B cell (primary cell): ENCODE measurements at regions not wholly inside any gene's neighbourhood (a gene's known extent, or its start where the extent isn't known, plus 50 kb on each side); places are given as distances from the start of the nearest gene placed in this dataset.

Experiments used
- ATAC-seq: fragments of 200-7000 bp; cut with Tn5 transposase; one replicate; pipeline ENCODE4 v1.10.0; 2021; ENCODE audit warnings: low read depth, mild to moderate bottlenecking, moderate number of reproducible peaks, moderate library complexity
- CTCF ChIA-PET: fragments of 350-600 bp; sonication (Branson Sonifier 250); formaldehyde crosslinking; loops from one replicate; lab custom pipeline; 2021; ENCODE audit warnings: antibody characterized with exemption, inconsistent platforms; lab: Charles Lee
- POLR2A ChIA-PET: fragments of 350-600 bp; sonication (Branson Sonifier 250); formaldehyde crosslinking; loops from one replicate; lab custom pipeline; 2021; ENCODE audit warnings: antibody characterized with exemption; lab: Charles Lee
- DNase-seq: peaks from one replicate; pipeline ENCODE4 v3.0.0; 2013
- H2AFZ ChIP-seq: 2 replicates; pipeline ENCODE4 v1.6.1; 2012; ENCODE audit warnings: mild to moderate bottlenecking, low read depth, low read length; ENCODE audit not compliant: insufficient read depth, poor library complexity, severe bottlenecking
- H3K27ac ChIP-seq, 2 donors: 1 replicate in 1 of 2; 2 replicates in 1 of 2; pipeline ENCODE4 v1.5.1; 2012 to 2013; ENCODE audit warnings: low read length in 2 of 2, mild to moderate bottlenecking in 2 of 2, moderate library complexity in 1 of 2
- H3K27me3 ChIP-seq, 4 experiments: fragments of 200-600 bp in 1 of 4; sonication (generic) in 1 of 4; replicated peaks in 1 of 4; 1 replicate in 2 of 4; 2 replicates in 2 of 4; pipeline versions ENCODE4 v1.6.1 to v1.7.0; 2013 to 2016; ENCODE audit warnings: low read length in 3 of 4, mild to moderate bottlenecking in 2 of 4, mixed read lengths in 1 of 4, moderate library complexity in 1 of 4; ENCODE audit not compliant: insufficient read depth in 4 of 4, control insufficient read depth in 3 of 4; ENCODE audit errors: control extremely low read depth in 1 of 4
- H3K36me3 ChIP-seq, 2 experiments: replicated peaks in 1 of 2; 1 replicate in 1 of 2; 2 replicates in 1 of 2; pipeline versions ENCODE4 v1.6.1 to v1.7.1; 2013; ENCODE audit warnings: low read length in 1 of 2; ENCODE audit not compliant: insufficient read depth in 2 of 2, control insufficient read depth in 1 of 2; ENCODE audit errors: control extremely low read depth in 1 of 2, extremely low read depth in 1 of 2
- H3K4me1 ChIP-seq, 2 donors: fragments of 200-600 bp in 1 of 2; sonication (generic) in 1 of 2; 1 replicate in 1 of 2; 2 replicates in 1 of 2; pipeline versions ENCODE4 v1.5.1 to v1.6.1; 2013 to 2017; ENCODE audit warnings: low read length in 2 of 2; ENCODE audit not compliant: control insufficient read depth in 2 of 2, insufficient read depth in 2 of 2
- H3K4me2 ChIP-seq: replicated peaks from 2 replicates; pipeline ENCODE3; 2012; ENCODE audit warnings: mild to moderate bottlenecking, low read depth, low read length; ENCODE audit not compliant: poor library complexity, severe bottlenecking
- H3K4me3 ChIP-seq, 5 experiments: fragments of 200-600 bp in 1 of 5; sonication (generic) in 1 of 5; 1 replicate in 3 of 5; 2 replicates in 2 of 5; pipeline versions ENCODE4 v1.5.1 to v1.7.0; 2011 to 2016; ENCODE audit warnings: low read length in 4 of 5, mild to moderate bottlenecking in 4 of 5, low read depth in 2 of 5, control low read depth in 1 of 5, moderate library complexity in 1 of 5; ENCODE audit not compliant: insufficient read depth in 1 of 5; ENCODE audit errors: control extremely low read depth in 1 of 5, extremely low read depth in 1 of 5
- H3K79me2 ChIP-seq: fragments of 200-600 bp; sonication (generic); one replicate; pipeline ENCODE4 v1.6.0; 2016; ENCODE audit warnings: low read length; ENCODE audit not compliant: control insufficient read depth, insufficient read depth
- H3K9ac ChIP-seq: fragments of 200-600 bp; sonication (generic); 2 replicates; pipeline ENCODE4 v1.6.1; 2017; ENCODE audit warnings: mild to moderate bottlenecking, low read length, moderate library complexity
- H3K9me3 ChIP-seq, 3 donors: one replicate each; pipeline versions ENCODE4 v1.6.1 to v1.7.1; 2013; ENCODE audit warnings: low read length in 2 of 3; ENCODE audit not compliant: control insufficient read depth in 2 of 3, insufficient read depth in 1 of 3; ENCODE audit errors: control extremely low read depth in 1 of 3
- H4K20me1 ChIP-seq: 2 replicates; pipeline ENCODE4 v1.6.0; 2012; ENCODE audit warnings: mild to moderate bottlenecking, low read length; ENCODE audit not compliant: insufficient read depth, control insufficient read depth, poor library complexity, severe bottlenecking
- H3K27ac Mint-ChIP-seq: one replicate; pipeline ENCODE4 v1.8.0; 2021; ENCODE audit warnings: mixed read lengths
- H3K27me3 Mint-ChIP-seq: one replicate; pipeline ENCODE4 v1.8.0; 2021; ENCODE audit warnings: mixed read lengths
- H3K4me1 Mint-ChIP-seq: one replicate; pipeline ENCODE4 v1.8.0; 2021; ENCODE audit warnings: mixed read lengths
- H3K4me3 Mint-ChIP-seq: one replicate; pipeline ENCODE4 v1.8.0; 2021; ENCODE audit warnings: mixed read lengths
- H3K9me3 Mint-ChIP-seq: one replicate; pipeline ENCODE4 v1.8.0; 2022; ENCODE audit warnings: mixed read lengths; ENCODE audit not compliant: insufficient read depth
- EZH2 ChIP-seq: IDR thresholded peaks from 2 replicates; pipeline ENCODE4 v1.6.1; 2012; ENCODE audit warnings: borderline replicate concordance, low read depth, mild to moderate bottlenecking, moderate library complexity, low read length; ENCODE audit not compliant: insufficient read depth, poor library complexity, severe bottlenecking
- WGBS: methylation state at CpG from one replicate; pipeline ENCODE4 v1.1.5; 2013; ENCODE audit warnings: missing lambda C conversion rate; ENCODE audit not compliant: insufficient coverage; 5-methylcytosine and 5-hydroxymethylcytosine counted together
- intact Hi-C: fragments of 100-400 bp; cut with micrococcal nuclease; formaldehyde crosslinking; loops from one replicate; pipeline ENCODE4 v1.10.0; 2022
- TF ChIP-seq, protein P1 (sequence below): fragments of 200-600 bp; IDR thresholded peaks from one replicate; pipeline ENCODE4 v1.8.0; 2022; ENCODE audit warnings: antibody characterized with exemption, mild to moderate bottlenecking

DNA sequence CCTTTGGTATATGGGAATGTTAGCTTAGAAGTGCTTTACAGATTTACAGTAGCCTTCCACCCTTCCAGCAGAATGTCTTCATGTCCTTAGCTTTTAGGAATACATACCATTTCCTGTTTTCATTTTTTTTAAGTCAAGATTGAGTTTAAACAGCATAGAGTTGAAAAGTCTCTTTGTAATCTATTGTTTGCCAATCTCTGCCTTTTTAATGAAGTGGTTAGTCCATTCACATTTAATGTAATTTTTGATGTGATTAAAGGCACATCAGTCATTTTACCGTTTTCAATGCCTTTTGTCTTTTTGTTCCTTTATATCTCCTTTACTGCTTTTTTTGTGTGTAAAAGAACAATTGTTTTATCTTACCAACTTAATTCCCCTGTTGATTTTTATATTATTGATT lies 233.4 kb upstream of the SMIM21 start:
- Histone ChIP-seq H3K36me3 (no peaks in the 10 kb centered on the region), H3K27ac (no peak overlapping the region), H4K20me1 (no peaks in the 10 kb centered on the region), H3K4me3 (no peak overlapping the region), H2AFZ (no peak overlapping the region), H3K27me3 (no peaks in the 10 kb centered on the region), H3K4me1 (no peaks in the 10 kb centered on the region), H3K9ac (no peak overlapping the region), H3K4me2 (no peak overlapping the region), H3K9me3 (peaks cover 0 to 9% (median 6%) of the 10 kb centered on the region in 3 donors), H3K79me2 (no peaks in the 10 kb centered on the region)
- H3K27ac Mint-ChIP-seq, result no peak overlapping the region
- H3K4me1 Mint-ChIP-seq, result no peaks in the 10 kb centered on the region
- no peak for ATAC-seq
- no peak overlapping the region for H3K4me3 Mint-ChIP-seq
- DNase-seq, result no peak
- POLR2A ChIA-PET, result no interaction called here
- CTCF ChIA-PET, result no interaction called here
- no CpG with 5 or more reads among the region's 1 CpG for WGBS
- no peak for TF ChIP-seq EZH2
- TF ChIP-seq, protein P1, sequence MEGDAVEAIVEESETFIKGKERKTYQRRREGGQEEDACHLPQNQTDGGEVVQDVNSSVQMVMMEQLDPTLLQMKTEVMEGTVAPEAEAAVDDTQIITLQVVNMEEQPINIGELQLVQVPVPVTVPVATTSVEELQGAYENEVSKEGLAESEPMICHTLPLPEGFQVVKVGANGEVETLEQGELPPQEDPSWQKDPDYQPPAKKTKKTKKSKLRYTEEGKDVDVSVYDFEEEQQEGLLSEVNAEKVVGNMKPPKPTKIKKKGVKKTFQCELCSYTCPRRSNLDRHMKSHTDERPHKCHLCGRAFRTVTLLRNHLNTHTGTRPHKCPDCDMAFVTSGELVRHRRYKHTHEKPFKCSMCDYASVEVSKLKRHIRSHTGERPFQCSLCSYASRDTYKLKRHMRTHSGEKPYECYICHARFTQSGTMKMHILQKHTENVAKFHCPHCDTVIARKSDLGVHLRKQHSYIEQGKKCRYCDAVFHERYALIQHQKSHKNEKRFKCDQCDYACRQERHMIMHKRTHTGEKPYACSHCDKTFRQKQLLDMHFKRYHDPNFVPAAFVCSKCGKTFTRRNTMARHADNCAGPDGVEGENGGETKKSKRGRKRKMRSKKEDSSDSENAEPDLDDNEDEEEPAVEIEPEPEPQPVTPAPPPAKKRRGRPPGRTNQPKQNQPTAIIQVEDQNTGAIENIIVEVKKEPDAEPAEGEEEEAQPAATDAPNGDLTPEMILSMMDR, result no peak
- intact Hi-C loops, result no loop called here
- H3K27me3 Mint-ChIP-seq, result no peaks in the 10 kb centered on the region
- peaks cover 13% of the 10 kb centered on the region for H3K9me3 Mint-ChIP-seq

DNA sequence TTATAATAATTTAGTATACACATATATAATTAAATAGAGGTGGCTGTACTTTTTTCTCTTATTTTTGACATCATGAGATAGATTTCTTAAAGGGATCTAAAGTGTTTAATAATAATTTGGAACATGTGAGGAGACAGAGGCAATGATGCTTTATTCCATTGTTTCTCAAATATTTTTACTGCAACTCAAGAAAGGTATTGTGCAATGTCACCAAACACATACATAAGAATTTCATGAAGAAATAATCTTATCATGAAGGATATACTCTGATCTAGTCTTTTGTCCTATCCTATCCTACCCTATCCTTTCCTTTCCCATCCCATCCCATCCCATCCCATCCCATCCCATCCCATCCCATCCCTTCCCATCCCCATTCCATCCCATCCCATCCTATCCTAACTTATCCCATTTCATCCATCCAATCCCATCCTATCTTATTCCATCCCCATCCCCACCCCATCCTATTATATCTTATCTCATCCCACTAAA lies 232.1 kb upstream of the SMIM21 start:
- no peak overlapping the region for H3K4me3 ChIP-seq
- no peaks in the 10 kb centered on the region for H3K79me2 ChIP-seq
- no peak overlapping the region for H3K4me2 ChIP-seq
- intact Hi-C loops, result no loop called here
- H3K27me3 Mint-ChIP-seq, result no peaks in the 10 kb centered on the region
- H3K4me1 Mint-ChIP-seq, result no peaks in the 10 kb centered on the region
- H3K36me3 ChIP-seq, result no peaks in the 10 kb centered on the region
- no peaks in the 10 kb centered on the region for H3K27me3 ChIP-seq
- H3K4me3 Mint-ChIP-seq, result no peak overlapping the region
- H4K20me1 ChIP-seq, result no peaks in the 10 kb centered on the region
- H2AFZ ChIP-seq, result no peak overlapping the region
- no peak overlapping the region for H3K9ac ChIP-seq
- peaks cover 0 to 9% (median 6%) of the 10 kb centered on the region in 3 donors for H3K9me3 ChIP-seq
- H3K9me3 Mint-ChIP-seq, result peaks cover 13% of the 10 kb centered on the region
- no peak overlapping the region for H3K27ac Mint-ChIP-seq
- ATAC-seq (no peak), DNase-seq (no peak)
- H3K27ac ChIP-seq, result no peak overlapping the region
- CTCF ChIA-PET, result no interaction called here
- POLR2A ChIA-PET, result no interaction called here
- no peaks in the 10 kb centered on the region for H3K4me1 ChIP-seq
- TF ChIP-seq EZH2, result no peak
- TF ChIP-seq, protein P1, result no peak
